NCI-H2107 treated with DMSO at 0.1 percent for 48 hours (cell line): ENCODE measurements at regions not wholly inside any gene's neighbourhood (a gene's known extent, or its start where the extent isn't known, plus 50 kb on each side); places are given as distances from the start of the nearest gene placed in this dataset.

Experiments
- DNase-seq: peaks from one replicate; lab custom pipeline; 2025; ENCODE audit not compliant: unreplicated experiment; lab: John Stamatoyannopoulos, UW

DNA sequence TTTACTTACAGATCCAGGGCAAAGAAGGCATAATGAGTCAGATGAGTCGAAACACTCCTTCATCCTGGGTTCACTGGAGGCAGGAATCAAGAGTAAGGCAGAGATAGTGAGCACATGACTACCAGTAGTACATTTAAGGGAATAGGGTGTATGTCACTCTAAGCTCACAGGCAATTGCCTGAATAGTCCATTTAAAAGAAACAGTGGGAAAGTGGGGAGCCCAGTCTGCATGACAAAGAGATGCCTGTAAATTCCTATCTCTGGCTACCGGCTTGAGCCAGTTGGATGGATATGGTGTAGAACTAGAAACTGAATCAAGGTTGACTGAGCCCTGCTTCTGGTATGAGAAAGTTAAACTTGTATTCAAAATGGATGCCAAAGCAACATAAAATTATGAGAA lies 861.5 kb upstream of the ZWINT start:
- no peak for DNase-seq

DNA sequence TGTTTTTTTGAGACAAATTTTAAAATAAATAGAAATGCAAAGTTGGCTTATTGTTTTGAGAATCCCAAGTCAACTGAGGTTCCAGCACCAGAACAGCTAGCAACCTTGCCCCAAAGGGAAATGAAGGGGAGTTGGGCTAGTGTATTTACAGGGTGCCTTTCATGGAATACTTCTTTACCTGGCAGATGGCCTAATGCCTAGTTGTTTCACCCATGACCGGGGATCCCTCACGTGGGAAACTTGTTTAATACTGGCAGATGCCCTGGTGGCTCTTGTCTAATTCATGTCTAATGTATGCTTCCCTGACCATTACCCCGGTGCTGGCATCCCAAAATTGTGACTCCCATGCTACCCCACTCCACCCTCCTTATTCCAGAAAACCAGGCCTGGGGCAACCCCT lies 861.1 kb upstream of the ZWINT start:
- DNase-seq, result no peak

DNA sequence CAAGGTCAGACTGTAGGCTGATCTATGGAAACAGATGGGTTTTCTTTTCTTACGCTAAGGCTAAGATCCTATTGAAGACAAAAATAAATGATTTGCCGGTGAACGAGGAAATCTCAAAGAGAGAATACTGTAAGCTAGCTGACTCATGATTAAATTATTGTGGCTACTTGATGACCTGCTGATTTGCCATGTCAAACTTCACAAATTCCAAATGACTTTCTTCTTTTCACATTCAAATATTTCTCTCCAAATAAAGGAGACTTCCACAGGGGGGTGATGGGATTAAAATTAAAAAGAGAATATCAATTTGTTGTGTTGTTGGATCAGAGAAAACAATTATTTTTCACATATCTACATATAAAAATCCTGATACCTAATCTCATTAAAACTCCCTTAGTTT lies 860.6 kb upstream of the ZWINT start:
- no peak for DNase-seq

DNA sequence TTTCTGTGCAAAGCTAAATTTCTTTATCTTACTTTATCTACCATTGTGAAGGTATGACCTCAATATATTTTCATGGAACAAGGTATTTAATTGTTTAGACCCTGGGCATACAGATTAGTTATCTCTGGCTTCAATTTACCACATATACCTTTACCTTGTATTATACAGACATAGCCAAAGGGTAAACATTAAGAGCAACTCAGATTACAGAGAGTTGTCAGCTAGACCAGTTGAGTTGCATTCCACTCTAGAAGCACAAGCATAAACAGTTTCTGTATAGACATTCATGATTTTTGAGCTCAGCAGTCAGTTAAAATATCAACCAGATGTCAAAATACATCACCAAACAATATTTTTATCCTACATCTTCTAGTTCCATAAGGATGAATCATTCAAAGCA lies 857.3 kb upstream of the ZWINT start:
- DNase-seq, result no peak

DNA sequence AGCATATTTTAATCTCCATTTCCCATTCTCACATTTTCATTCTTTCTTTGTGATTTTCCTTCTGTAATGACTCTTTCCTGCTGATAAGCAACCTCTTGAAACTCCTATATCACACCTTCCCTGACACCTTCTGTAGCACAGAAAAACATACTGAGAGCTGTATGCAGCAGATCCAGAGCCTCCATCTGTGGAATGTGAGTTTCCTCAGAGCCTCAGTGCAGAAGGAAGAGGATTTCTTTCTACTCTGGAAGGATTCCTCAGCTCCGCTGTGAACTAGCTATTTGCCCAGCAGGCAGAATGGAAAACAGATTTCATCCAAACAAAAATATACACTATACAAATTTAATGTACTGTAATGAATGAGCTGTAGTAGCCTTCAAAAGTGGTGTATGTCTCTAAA lies 841.3 kb upstream of the ZWINT start:
- no peak for DNase-seq

DNA sequence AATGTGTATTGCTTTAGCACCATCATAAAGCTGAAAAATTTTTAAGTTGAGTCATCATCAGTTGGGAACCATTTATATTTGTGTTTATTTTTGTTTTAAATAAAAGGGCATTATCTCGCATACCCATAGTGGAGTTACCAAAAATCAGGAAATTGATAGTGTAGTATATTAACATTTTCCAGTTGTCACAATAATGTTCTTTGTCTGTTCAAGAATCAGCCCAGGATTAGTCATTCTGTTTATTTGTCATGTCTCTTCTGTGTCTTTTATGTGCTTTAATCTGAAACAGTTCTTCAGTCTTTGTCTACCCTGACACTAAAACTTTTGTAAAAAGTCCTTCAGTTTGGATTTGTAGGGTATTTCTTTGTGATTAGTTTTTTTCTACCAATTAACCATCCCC lies 827.8 kb upstream of the ZWINT start:
- DNase-seq, result no peak

DNA sequence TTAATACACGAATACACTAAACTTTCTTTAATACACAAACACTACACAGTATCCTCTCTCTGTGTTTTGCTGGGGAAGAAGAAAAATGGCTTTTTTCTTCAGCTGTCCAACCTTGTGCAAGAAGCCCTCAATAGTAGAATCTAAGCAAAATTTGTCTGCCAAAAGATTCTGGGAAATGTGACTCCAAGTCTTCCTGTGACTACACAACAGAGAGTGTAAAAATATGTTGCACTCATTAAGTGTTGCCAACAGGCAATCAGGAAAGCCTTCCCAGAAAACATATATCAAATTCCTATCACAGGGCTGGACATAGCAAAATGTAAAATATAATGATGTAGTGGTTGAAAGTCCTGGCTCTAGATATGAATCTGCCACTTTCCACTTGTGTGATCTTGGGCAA lies 825.1 kb upstream of the ZWINT start:
- DNase-seq, result no peak

DNA sequence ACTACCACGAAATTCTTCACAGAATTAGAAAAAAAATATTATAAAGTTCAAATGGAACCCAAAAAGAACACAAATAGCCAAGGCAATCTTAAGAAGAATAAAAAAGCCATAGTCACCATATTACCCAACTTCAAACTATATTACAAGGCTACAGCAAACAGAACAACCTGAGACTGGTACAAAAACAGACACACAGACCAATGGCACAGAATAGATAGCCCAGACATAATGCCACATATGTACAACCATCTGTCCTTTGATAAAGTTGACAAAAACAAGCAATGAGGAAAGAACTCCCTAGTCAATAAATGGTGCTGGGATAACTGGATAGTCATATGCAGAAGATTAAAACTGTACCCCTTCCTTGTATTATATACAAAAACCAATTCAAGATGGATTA lies 808.5 kb upstream of the ZWINT start:
- DNase-seq, result no peak

DNA sequence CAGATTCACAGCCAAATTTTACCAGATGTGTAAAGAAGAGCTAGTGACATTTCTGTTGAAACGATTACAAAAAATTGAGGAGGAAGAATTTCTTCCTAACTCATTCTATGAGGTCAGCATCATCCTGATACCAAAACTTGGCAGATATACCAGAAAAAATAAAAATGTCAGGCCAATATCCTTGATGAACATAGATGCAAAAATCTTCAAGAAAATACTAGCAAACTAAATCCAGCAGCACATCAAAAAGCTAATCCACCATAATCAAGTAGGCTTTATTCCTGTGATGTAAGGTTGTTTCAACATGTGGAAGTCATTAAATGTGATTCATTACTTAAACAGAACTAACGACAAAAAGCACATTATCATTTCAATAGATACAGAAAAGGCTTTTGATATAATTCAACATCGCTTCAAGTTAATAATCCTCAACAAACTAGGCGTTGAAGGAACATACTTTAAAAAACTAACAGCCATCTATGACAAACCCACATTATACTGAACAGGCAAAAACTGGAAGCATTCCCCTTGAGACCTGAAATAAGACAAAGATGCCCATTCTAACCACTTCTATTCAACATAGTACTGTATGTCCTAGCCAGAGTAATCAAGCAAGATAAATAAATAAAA lies 807.7 kb upstream of the ZWINT start:
- DNase-seq, result no peak

DNA sequence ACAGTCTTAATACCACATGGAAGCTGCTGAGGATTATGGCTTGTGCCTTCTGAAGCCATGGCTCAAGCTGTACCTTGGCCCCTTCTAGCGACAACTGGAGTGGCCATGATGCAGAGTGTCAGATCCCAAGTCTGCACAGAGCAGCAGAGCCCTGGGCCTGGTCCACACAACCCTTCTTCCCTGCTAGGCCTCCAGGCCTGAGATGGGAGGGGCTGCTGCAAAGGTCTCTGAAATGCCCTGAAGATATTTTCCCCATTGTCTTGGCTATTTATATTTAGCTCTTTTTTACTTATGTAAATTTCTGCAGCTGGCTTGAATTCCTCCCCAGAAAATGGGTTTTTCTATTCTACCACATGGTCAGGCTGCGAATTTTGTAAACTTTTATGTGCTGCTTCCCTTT lies 804.6 kb upstream of the ZWINT start:
- no peak for DNase-seq

DNA sequence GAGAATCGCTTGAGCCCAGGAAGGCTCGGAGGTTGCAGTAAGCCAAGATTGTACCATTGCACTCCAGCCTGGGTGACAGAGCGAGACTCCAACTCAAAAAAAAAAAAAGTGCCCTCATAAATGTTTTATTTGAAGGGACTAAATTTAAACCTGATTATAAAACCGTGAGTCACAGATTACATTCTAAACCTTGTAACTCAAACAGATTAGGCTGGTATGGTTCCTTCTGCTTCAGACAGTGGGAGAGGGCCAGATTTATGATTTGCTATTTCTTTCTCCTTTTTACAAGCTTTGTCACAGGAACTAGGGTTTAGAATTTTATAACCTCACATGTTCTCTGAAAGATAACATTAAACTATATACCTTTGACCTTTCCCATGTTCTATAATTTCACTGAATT lies 801.2 kb upstream of the ZWINT start:
- no peak for DNase-seq

DNA sequence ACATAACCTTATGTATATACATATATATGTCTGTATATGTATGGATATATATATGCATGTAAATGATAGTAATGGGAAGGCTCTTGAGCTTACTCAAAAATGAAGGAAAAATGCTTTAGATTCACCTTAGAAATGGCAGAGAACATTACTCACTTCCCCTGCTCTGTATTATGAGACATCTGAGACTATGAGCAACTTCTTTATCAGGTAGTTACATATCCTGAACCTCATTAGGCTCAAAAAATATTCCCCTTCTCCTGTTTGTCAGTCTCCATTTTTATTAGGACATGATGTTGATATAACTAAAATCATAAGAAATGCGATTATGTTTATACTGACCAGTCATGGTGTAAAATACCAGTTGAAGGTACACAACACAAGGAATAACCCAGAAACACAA lies 800.1 kb upstream of the ZWINT start:
- DNase-seq, result no peak

DNA sequence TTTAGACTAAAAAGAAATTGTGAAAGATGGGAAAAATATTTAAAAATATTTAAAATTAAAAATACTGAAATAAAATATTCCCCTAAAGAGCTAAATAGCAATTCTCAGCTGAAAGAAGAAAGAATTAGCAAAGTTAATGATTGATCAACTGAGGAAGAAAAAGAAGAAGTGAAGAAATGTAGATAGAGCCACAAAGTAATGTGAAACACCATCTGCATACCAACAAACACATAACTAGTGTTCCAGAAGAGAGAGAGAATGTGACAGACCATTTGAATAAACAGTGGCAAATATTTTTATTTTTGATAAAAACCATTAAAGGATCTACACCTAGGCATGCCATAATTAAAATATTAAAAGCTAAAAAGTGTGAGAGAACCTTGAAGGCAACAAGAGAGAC lies 784.5 kb upstream of the ZWINT start:
- DNase-seq, result no peak

DNA sequence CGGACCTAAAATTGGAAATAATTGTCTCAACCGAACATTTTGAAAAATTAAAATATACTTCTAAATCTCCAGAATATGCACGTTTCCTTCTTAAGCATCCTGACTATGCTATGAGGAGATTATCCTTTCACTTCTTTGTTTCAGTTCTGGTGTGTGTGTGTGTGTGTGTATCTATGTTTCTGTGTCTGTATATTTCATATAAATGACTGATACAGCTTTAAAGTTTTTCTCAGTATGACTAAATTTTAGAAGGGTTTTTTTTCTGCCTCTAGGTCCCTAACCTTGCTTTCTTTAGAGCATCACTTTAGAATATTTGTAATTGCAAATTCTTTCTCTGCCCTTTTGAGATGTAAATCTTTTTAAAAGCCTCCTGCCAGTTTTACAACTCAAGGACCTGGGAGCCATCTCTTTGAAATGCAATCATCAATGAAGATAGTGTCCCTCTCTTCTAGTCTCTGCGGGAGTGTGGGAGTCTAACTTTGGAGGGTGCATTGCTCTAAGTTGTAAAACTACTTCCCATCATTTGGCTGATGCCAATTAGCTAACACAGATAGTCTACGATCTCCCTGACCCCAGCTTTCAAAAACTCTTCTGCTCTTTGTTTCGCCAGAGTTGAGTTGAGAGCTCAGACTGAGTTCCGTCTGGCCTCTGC lies 782.0 kb upstream of the ZWINT start:
- no peak for DNase-seq

DNA sequence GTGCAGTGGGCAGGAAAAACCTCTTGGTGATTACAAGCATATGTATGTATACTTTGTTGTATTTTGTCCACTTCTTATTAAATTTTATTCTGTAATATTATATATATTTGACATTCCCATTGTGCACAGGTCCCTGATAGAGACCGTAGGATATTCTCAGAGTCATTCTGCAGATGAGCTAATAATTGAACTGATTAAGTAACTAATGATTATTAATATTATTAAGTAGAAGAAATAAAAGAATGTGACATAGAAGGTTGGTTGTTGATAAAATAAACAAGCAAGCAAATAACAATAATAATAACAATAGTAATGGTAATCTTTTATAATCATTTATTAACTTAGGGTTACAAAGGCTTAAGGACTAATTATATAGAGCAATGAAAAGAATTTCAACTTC lies 780.6 kb upstream of the ZWINT start:
- DNase-seq, result no peak

DNA sequence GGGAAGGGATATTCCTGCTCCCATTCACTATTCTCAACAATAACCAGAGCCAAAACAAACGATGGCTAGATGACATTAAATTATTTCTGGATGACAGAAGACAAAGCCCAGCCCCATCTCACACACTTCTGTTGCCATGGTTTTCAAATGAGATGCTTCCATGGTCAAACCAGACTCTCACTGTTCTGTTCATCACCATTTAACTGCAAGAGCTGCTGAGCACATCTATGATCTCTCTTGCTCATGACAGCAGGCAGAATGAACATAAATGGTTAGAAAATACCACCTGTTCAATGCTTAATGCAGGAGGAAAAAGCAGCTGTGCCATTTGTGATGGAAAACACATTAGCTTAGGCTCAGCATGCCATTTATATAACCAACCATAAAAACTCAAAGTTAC lies 758.6 kb upstream of the ZWINT start:
- DNase-seq, result no peak

DNA sequence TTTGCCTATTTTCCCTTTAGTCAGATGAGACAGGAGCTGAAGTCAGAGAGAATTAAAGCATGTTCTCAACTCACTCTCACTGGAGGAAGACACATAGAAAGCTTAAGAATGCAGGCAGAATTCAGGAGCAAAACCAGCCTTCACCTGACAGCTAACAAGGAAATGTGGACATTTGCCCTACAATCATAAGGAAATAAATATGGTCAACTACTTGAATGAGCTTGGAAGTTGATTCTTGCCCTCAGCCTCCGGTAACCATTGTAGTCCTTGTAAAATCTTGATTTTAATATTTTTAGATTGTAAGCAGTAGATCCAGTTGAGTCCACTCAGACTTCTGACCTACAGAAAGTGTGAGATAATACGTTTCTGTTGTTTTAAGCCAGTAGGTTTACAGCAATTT lies 752.5 kb upstream of the ZWINT start:
- DNase-seq, result no peak

DNA sequence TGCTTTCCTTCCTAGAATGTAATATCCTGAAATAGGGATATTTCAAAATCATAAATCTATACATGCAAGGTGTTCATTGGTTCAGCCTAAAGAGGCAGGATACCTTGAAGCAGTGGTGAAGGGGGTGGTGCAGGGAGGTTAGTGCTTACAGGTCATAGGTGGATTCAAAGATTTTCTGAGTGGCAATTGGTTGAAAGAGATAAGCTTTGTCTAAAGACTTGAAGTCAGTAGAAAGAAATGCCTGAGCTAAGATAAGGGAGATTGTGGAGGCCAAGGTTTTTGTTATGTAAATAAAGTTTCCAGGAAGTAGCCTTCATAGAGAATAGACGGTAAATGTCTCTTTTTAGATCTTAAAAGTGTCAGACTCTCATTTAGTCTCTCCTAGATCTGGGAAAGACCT lies 741.2 kb upstream of the ZWINT start:
- DNase-seq, result no peak

DNA sequence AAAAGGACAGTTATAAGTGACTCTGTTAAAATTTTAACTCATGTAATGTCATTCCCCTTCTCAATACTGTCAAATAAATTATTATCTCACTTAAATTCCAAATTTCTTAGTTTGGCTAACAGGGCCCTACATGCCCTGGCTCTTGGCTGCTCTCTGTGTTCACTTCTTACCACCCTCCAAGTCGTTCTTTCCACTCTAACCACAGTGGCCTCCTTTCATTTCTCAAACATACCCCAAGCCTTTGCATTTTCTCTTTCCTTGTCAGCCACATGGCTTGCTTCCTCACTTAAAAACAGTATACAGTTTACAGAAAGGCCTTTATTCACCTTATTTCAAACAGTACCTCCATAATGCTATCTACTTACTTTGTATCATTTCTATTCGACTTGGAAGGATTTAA lies 737.1 kb upstream of the ZWINT start:
- DNase-seq, result no peak

DNA sequence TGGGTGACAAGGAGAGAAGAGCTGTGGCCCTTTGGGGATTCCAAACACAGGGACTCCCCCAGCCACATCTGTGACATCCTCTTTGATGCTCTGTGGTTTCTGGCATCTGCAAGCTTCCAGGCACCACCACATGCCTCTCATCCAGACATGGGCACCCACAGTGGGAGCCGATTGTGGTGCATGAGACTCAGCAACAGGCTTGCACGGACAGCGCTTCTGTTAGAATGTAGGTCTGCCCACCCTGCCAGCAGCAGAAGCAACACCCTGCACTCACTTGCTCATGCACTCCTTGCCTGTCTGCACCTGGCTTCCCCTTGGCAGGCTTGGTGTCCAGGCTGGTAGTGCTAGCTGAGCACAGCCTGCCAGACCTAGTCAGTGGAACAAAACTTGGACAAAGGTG lies 735.0 kb upstream of the ZWINT start:
- DNase-seq, result no peak

DNA sequence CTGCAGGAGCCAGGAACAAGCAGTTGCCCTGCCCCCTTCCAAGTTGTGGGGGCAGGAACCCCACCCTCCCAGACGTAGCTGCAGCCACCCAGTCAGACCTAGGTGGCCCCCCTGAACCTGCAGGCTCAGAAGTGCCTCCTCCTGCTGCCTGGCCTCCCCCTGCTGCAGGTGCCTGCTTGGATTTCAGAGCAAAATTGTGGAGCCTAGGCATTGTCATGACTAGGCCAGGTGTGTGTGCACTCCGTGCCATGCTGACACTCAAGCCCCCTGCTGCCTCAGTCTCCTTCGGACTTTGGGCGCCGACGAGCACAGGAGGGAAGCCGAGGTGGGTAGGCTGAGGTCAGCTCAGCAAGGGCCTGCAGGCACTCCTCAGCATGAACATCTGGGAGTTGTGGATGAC lies 733.9 kb upstream of the ZWINT start:
- no peak for DNase-seq

DNA sequence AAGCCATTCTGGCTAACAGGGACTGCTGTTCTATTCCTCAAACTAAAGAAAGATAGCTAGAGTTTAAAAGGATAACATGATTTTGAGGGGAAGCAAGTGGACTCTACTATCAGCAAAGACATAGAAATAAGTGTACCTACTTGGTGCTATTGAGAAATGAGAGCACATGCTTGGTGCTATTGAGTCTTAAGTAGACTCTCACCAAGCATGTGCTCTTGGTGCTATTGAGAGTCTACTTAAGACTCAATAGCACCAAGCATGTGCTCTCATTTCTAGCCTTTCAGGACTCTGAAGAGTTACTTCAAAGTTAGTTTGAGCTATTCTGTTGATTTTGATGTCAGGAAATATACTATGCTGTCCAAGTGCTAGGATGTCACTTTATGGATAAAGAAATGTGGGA lies 733.0 kb upstream of the ZWINT start:
- DNase-seq, result no peak

DNA sequence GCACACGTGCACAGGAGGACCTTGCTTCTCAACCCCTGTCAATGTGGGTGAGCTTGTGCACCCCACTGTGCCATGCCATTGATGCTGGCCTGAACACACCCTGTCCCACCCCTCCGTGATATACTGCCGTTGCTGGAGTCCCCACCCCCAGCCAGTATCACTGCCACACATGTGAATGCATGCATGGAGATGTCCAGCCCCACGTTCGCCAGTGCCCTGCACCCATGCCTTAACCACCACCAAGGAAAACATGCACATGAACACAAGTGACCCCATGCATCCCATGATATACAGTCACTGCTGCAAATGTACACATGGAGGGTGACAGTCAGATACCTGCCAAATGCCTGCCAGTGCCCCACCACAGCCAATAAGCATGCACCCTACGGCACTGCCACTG lies 692.5 kb upstream of the ZWINT start:
- no peak for DNase-seq
